ENCODE measurements at regions not wholly inside any gene's neighbourhood (a gene's known extent, or its start where the extent isn't known, plus 50 kb on each side); places are given as distances from the start of the nearest gene placed in this dataset.

GRCh38 chr12:91926848-91927247, 218.8 kb downstream of the BTG1 start:
- TF ChIP-seq CTCF (conservative IDR thresholded peaks at IDR 0.05; ENCODE audit: low read depth, low read length) = no peak
- no peak for TF ChIP-seq EZH2 (IDR thresholded peaks at IDR 0.05; ENCODE audit: low read length, unreplicated experiment)
- no peak for TF ChIP-seq EZH2phosphoT487 (IDR thresholded peaks at IDR 0.05; ENCODE audit: borderline replicate concordance, low read length)

Data from PC-3 (cell line).